ENCODE measurements at regions not wholly inside any gene's neighbourhood (a gene's known extent, or its start where the extent isn't known, plus 50 kb on each side); places are given as distances from the start of the nearest gene placed in this dataset.

- no peak for DNase-seq (ENCODE audit: extremely low spot score, unreplicated experiment)
- peaks cover 10% of the 10 kb centered on the region for H3K9me3 Mint-ChIP-seq
- H3K36me3 Mint-ChIP-seq = peaks cover 8% of the 10 kb centered on the region
These were observed 179.3 kb downstream of the PTN start for GRCh38 chr7:137164251-137164650.

GRCh38 chr7:137160236-137160635 lies 183.3 kb downstream of the PTN start:
- H3K4me3 Mint-ChIP-seq = peak overlapping the region; percentile 54
- DNase-seq (ENCODE audit: extremely low spot score, unreplicated experiment) = no peak
- no peak for TF ChIP-seq CTCF (conservative IDR thresholded peaks at IDR 0.05)
- no peaks in the 10 kb centered on the region for H3K27me3 Mint-ChIP-seq
- peaks cover 12% of the 10 kb centered on the region for H3K36me3 Mint-ChIP-seq
- H3K9me3 Mint-ChIP-seq = peaks cover 16% of the 10 kb centered on the region
- H3K27ac Mint-ChIP-seq = peak overlapping the region; percentile 17
- H3K4me1 Mint-ChIP-seq (ENCODE audit: unreplicated experiment) = peaks cover 8% of the 10 kb centered on the region

More at GRCh38 chr7:137164251-137164650, 179.3 kb downstream of the PTN start:
- Mint-ChIP-seq H3K27ac (no peak overlapping the region), H3K27me3 (no peaks in the 10 kb centered on the region), H3K4me3 (no peak overlapping the region), H3K4me1 (ENCODE audit: unreplicated experiment) (peaks cover 14% of the 10 kb centered on the region)
- TF ChIP-seq CTCF (conservative IDR thresholded peaks at IDR 0.05) = no peak

GRCh38 chr7:137157256-137157655 lies 186.3 kb downstream of the PTN start:
- Mint-ChIP-seq H3K4me3 (peak overlapping the region; percentile 2), H3K27ac (no peak overlapping the region), H3K36me3 (peaks cover 12% of the 10 kb centered on the region), H3K9me3 (peaks cover 12% of the 10 kb centered on the region), H3K4me1 (ENCODE audit: unreplicated experiment) (peaks cover 6% of the 10 kb centered on the region), H3K27me3 (no peaks in the 10 kb centered on the region)
- DNase-seq (ENCODE audit: extremely low spot score, unreplicated experiment) = no peak
- TF ChIP-seq CTCF (conservative IDR thresholded peaks at IDR 0.05) = no peak

- no peaks in the 10 kb centered on the region for H3K36me3 Mint-ChIP-seq
- TF ChIP-seq CTCF (conservative IDR thresholded peaks at IDR 0.05) = no peak
- no peak overlapping the region for H3K4me3 Mint-ChIP-seq
- no peak overlapping the region for H3K27ac Mint-ChIP-seq
- H3K4me1 Mint-ChIP-seq (ENCODE audit: unreplicated experiment) = peaks cover 8% of the 10 kb centered on the region
- DNase-seq (ENCODE audit: extremely low spot score, unreplicated experiment) = no peak
- no peaks in the 10 kb centered on the region for H3K27me3 Mint-ChIP-seq
- H3K9me3 Mint-ChIP-seq = peaks cover 5% of the 10 kb centered on the region
These were observed 191.9 kb downstream of the PTN start for GRCh38 chr7:137151690-137152052.

- H3K27ac Mint-ChIP-seq = no peak overlapping the region
- H3K4me3 Mint-ChIP-seq = no peak overlapping the region
- DNase-seq (ENCODE audit: extremely low spot score, unreplicated experiment) = no peak
- peaks cover 11% of the 10 kb centered on the region for H3K4me1 Mint-ChIP-seq (ENCODE audit: unreplicated experiment)
- H3K27me3 Mint-ChIP-seq = no peaks in the 10 kb centered on the region
- TF ChIP-seq CTCF (conservative IDR thresholded peaks at IDR 0.05) = no peak
- peaks cover 5% of the 10 kb centered on the region for H3K9me3 Mint-ChIP-seq
- H3K36me3 Mint-ChIP-seq = no peaks in the 10 kb centered on the region
These were observed 192.4 kb downstream of the PTN start for GRCh38 chr7:137151041-137151689.

- Mint-ChIP-seq H3K9me3 (peaks cover 5% of the 10 kb centered on the region), H3K4me1 (ENCODE audit: unreplicated experiment) (peaks cover 11% of the 10 kb centered on the region), H3K36me3 (no peaks in the 10 kb centered on the region), H3K27ac (no peak overlapping the region), H3K4me3 (no peak overlapping the region), H3K27me3 (no peaks in the 10 kb centered on the region)
- TF ChIP-seq CTCF (conservative IDR thresholded peaks at IDR 0.05) = no peak
- DNase-seq (ENCODE audit: extremely low spot score, unreplicated experiment) = no peak
These were observed 196.2 kb downstream of the PTN start for GRCh38 chr7:137147338-137147720.

Data from type B pancreatic cell (in vitro differentiated cells).